ENCODE measurements at regions not wholly inside any gene's neighbourhood (a gene's known extent, or its start where the extent isn't known, plus 50 kb on each side); places are given as distances from the start of the nearest gene placed in this dataset.

GRCh38 chr11:106271086-106271485 is 193.6 kb downstream of the AASDHPPT start (continued):
- no peak for TF ChIP-seq THRA (IDR thresholded peaks at IDR 0.05)
- no peak for TF ChIP-seq USF2 (CRISPR knock-in tag; IDR thresholded peaks at IDR 0.05)
- TF ChIP-seq SREBF2 (CRISPR knock-in tag; IDR thresholded peaks at IDR 0.05): no peak

DNA sequence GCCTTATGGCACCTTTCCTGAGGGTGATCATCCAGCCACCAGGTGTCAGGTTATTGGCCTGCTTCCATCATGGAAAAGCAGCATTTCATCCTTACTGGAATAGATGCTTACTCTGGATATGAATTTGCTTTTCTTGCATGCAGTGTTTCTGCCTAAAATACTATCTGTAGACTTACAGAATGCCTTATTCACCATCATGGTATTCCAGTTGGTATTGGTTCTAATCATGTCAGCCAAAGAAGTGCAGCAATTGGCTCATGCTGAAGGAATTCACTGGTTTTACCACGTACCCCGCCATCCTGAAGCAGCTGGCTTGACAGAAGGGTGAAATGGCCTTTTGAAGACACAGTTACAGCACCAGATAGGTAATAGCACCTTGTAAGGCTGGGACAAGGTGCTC is 194.2 kb downstream of the AASDHPPT start:
- no peak for FAIRE-seq
- Histone ChIP-seq H3K27ac (ENCODE audit: extremely low read depth, low read depth, low read length) (no peak overlapping the region), H2AFZ (ENCODE audit: low read depth, low read length) (no peak overlapping the region), H3K36me3 (ENCODE audit: control insufficient read depth, insufficient read depth, low read length) (no peaks in the 10 kb centered on the region), H4K20me1 (replicated peaks; ENCODE audit: control insufficient read depth, insufficient read depth, low read length) (no peaks in the 10 kb centered on the region), H3K9me3 (replicated peaks; ENCODE audit: control insufficient read depth, insufficient read depth, low read depth, low read length) (no peaks in the 10 kb centered on the region; the same call in 1 of the 2 replicates), H3K9me1 (ENCODE audit: control insufficient read depth, insufficient read depth, low read length) (no peaks in the 10 kb centered on the region), H3K9ac (ENCODE audit: insufficient read depth in 1 of 2, low read depth in 2 of 2, low read length in 2 of 2) (no peak overlapping the region), H3K79me2 (ENCODE audit: control insufficient read depth, insufficient read depth, low read length) (no peaks in the 10 kb centered on the region), H3K4me3 (no peak overlapping the region), H3K4me2 (ENCODE audit: insufficient read depth, low read length) (no peak overlapping the region), H3K27me3 (ENCODE audit: control insufficient read depth in 2 of 2, insufficient read depth in 2 of 2, low read length in 2 of 2) (no peaks in the 10 kb centered on the region), H3K4me1 (replicated peaks in 1 of 2; ENCODE audit: control insufficient read depth in 2 of 2, insufficient read depth in 2 of 2, low read length in 2 of 2) (no peaks in the 10 kb centered on the region)
- ChIA-PET CTCF (ENCODE audit: low intra/inter-chr PET ratio) (no interaction called here), POLR2A (no interaction called here)
- no TSS peak for BruUV-seq (replicated peaks)
- WGBS (ENCODE audit: insufficient coverage, low coverage, missing lambda C conversion rate): 3% methylated on average over 2 of the region's 2 CpGs
- no peak for DNase-seq (ENCODE audit: extremely low read depth in 1 of 4, low spot score in 3 of 4)
- intact Hi-C loops (cut with micrococcal nuclease) (no loop called here), in situ Hi-C loops (cut with MboI) (no loop called here)
- no peak for ATAC-seq
- TF ChIP-seq IRF9 (tag; IDR thresholded peaks at IDR 0.05) (no peak), ZFX (CRISPR knock-in tag; IDR thresholded peaks at IDR 0.05) (no peak), PTBP1 (IDR thresholded peaks at IDR 0.05; ENCODE audit: low read depth, low read length) (no peak), SAFB (IDR thresholded peaks at IDR 0.05; ENCODE audit: borderline replicate concordance, low read depth, low read length) (no peak), KLF13 (tag; IDR thresholded peaks at IDR 0.05; ENCODE audit: borderline replicate concordance, low read depth) (no peak), BMI1 (IDR thresholded peaks at IDR 0.05; ENCODE audit: low read length) (no peak)

All from K562 (cell line).